ENCODE measurements at regions not wholly inside any gene's neighbourhood (a gene's known extent, or its start where the extent isn't known, plus 50 kb on each side); places are given as distances from the start of the nearest gene placed in this dataset.
"Not testable (repeated sequence)": the region's sequence is repeated elsewhere in the genome, so short reads cannot be mapped to it uniquely, and the experiment has no call there.

DNA sequence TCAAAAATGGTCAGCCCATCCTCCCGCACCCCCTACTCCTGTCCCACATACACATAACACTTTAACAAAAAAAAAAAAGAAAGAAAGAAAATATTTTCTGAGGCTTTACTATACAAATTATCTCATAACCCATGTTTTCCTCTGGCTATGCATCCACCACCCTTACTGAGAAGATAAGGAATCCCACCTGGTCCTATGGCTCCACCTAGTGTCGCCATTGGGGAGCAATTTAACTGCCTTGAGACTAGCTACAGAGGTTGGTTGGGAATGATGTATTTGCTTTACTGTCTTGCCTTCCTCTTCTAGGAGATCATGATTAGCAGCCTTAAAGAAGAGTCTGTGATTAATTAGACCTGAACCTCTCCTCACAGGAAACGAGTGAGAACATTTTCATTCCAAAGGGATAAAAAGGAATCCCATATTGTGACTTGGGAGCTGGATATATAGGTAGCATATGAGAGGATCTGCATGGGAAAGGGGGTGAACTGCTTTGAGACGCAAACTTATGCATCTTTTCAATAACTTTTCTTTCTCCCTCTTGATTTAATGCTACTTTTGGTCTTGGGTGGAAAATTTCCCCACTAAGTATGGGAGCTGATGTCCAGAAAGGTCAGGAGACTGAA lies 77.7 kb upstream of the SELENOP start:
- peak; percentile 10 to 31 (median 14) for DNase-seq

GRCh38 chr5:42888771-42889170 lies 77.1 kb upstream of the SELENOP start:
- DNase-seq, result no peak

- DNase-seq, result no peak
These were observed 75.9 kb upstream of the SELENOP start for GRCh38 chr5:42887575-42887974.

DNA sequence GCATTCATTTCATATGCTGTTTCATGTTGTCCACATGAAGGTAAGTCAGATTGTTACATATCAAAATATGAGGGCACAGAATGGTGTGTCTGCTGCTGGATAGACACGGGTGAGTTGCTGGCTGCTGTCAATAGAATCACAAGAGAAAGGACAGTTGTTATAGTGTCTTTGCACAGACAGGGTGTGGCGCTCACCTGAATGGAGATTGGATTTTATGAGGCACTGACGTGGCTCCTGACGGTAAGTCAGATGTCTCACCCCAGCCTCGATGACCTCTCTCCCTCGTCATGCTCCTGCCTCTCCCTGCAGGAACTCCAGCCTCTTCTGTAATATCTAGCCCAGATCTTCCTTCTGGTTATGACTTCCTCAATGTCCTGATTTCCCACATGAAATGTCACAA lies 75.4 kb upstream of the SELENOP start:
- DNase-seq, result no peak

DNA sequence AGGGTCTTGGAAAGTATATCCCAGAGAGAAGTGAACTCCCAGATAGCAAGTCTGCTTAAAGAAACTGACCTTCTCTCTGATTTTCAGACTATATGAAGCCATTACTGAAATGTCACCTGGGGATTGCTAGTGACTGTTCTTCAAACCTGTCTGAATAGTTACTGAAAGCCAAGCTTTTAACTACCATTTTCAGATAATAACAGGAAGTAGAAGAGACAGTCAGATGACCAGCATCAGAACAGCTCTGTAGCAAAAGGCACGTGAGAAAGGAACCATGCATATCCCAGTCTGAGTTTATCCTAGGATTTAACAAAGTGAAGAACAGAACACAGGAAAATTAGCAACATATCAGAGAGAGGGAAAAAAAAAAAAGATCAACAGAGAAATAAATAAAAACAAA lies 74.9 kb upstream of the SELENOP start:
- DNase-seq, result no peak

DNA sequence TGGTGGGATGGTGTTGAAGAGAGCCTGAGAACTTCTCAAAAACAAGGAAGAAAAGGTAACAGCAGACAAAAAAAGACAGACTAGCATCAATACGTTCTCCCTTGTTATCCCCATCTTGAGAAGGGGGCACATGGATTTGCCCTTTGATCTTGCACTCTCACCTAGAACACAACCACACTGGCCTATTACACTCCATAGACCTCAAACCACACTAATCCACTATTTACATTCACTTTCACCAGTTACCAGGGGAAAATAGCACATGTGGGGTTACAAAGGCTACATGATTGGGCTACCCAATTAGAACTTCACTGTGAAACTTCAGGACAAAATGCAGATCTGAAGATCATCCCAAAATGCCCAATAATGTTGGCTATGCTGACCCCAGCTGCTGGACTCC lies 72.6 kb upstream of the SELENOP start:
- DNase-seq, result no peak

- no peak for DNase-seq
These were observed 69.9 kb upstream of the SELENOP start for GRCh38 chr5:42881416-42882117.

DNA sequence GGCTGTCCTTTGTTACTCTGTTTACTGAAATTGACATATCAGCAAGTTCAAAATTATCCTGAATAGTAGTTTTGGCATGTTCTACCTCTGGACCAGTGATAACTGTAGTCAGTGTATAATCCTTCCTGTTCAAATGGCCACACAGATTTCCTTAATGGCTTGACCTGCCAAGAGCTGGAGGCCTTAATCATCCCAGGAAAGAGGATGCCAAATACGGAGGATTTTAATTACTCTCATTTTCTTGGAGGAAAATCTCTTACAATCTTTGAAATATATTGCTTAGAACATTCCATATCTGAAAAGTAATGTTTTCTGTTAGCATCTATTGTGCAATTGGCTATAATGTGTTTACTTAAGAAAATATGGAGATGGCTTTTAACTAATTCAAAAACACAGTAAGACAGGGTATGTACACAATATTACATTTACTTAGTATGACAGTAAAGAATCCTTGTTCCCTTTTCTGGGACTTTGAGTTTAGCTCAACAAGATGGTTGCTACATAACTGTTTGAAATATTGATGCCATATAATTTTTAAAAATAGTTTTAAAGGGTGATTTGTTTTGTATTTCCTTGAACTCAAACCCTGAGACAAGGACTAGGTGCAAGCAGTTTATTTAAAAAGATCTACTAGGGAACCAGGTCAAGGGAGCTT lies 68.9 kb upstream of the SELENOP start:
- DNase-seq, result no peak

DNA sequence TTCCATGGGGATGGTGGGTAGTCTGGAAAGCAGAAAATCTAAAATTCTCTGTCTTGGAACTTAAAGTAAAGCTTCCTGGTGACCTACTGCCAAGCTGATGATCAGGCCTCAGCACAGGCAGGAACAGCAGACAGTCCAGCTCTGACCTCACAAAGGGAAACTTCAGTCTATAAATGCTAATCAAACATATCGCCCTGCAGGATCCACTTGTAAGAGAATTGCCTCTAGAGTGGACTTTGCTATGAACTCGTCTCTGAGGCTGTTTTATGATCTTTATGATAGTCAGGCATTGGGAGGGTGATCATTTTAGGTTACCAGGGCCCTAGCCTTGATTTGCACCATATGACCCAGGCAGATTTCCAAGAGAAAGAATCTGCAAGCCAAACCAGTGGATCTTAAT lies 67.6 kb upstream of the SELENOP start:
- DNase-seq, result no peak

GRCh38 chr5:42878550-42878949 lies 66.9 kb upstream of the SELENOP start:
- DNase-seq, result no peak

- DNase-seq, result no peak
These were observed 66.3 kb upstream of the SELENOP start for GRCh38 chr5:42878041-42878440.

DNA sequence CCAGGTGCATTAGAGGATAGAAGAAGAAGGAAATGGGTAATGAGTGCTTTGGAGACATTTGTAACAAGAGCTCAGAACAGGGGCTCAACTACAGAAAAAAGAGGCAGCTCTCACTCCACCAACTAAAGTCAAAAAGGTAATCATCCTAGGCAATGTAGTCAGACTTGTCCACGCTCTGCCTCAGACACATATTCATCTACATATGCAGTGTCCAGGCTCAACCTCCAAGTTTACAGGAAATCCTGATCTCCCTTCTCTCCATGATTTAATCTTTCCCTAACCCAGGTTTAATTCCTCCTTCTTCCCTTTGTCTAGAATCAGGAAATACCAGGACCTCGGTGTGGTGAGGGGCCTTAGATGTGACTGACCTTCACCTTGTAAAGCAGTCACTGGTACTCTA lies 65.7 kb upstream of the SELENOP start:
- no peak for DNase-seq

DNA sequence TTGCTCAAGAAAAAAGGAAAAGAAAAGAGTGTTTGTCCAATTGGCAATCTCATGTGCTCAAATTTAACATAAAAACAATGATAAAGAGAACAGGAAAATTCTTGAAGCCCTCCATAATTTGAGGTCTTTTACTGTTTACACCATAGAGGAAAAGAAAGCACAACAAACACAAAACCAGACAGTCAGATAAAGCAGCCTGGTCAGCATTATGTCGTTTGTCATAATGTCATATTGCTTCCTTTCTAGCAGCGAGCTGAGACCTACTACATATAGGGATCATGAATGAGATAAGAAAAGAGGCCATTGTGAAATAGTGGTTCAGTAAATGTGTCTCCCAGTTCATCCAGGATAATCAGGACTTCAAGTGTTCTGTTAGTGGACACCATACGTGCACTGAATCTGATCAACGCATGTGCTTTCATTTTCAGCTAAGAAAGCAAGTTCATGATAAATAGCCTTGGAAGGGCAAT lies 64.7 kb upstream of the SELENOP start:
- DNase-seq, result no peak

DNA sequence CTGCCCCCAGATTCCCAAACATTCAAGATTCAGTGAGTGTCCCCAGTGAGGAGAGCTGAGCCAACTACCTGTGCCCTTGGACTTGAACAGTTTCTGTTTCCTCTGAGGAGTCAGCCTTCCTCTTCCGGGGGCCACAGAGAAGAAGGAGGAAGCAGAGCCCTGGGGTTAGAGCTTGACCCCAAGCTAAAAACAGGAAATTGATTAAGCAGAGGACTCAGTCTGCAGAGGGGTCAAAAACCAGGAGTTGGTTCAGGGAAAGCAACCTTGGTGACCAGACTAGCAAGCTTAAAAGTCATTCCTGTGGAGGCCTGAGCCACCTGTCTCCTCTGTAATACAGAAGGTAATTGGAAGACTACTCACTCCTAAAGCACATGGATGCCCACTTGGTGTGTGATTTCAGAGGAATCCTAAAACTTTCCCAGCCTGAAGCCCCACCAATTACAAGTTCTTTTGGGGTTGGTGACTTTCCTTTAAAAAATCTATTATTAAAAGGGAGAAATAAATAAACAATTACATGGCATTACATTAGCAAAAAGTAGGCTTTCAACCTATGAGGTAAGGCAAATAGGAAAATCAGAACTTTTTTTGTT lies 64.2 kb upstream of the SELENOP start:
- DNase-seq, result no peak

- no peak for DNase-seq
These were observed 63.5 kb upstream of the SELENOP start for GRCh38 chr5:42875211-42875610.

- DNase-seq, result no peak
These were observed 63.0 kb upstream of the SELENOP start for GRCh38 chr5:42874621-42875198.

DNA sequence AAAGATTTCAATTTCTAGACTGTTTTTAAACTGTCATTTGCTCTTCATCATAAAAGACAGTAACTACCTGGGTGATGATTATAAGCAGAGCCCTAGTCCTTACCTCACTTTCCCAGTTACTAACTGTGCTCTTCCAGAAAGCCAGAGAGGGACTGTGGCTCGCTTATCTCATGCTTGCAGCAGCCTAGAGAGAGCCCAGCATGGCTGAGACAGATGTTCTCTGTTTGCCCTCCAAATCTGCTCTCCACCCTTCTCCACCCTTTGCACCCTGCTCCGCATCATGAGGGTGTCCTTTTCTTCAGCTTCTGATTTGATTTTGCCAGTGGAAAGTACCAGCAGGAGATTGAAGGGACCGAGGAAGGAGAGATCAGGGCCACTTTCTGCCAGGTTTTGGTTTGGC lies 61.2 kb upstream of the SELENOP start:
- DNase-seq, result no peak

- DNase-seq, result no peak
These were observed 59.3 kb upstream of the SELENOP start for GRCh38 chr5:42870882-42871418.

DNA sequence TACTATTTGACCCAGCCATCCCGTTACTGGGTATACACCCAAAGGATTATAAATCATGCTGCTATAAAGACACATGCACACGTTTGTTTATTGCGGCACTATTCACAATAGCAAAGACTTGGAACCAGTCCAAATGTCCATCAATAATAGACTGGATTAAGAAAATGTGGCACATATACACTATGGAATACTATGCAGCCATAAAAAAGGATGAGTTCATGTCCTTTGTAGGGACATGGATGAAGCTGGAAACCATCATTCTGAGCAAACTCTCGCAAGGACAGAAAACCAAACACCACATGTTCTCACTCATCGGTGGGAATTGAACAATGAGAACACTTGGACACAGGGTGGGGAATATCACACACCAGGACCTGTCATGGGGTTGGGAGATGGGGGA lies 56.7 kb upstream of the SELENOP start:
- DNase-seq, result not testable (repeated sequence)

DNA sequence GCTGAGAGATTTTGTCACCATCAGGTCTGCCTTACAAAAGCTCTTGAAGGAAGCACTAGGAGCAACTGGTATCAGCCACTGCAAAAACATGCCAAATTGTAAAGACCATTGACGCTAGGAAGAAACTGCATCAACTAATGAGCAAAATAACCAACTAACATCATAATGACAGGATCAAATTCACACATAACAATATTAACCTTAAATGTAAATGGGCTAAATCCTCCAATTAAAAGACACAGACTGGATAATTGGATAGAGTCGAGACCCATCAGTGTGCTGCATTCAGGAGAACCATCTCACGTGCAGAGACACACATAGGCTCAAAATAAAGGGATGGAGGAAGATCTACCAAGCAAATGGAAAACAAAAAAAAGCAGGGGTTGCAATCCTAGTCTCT lies 53.1 kb upstream of the SELENOP start:
- not testable (repeated sequence) for DNase-seq

All from activated CD4-positive, CD25-positive, alpha-beta regulatory T cell (primary cell).